ENCODE measurements at regions not wholly inside any gene's neighbourhood (a gene's known extent, or its start where the extent isn't known, plus 50 kb on each side); places are given as distances from the start of the nearest gene placed in this dataset.
"Not testable (repeated sequence)": the region's sequence is repeated elsewhere in the genome, so short reads cannot be mapped to it uniquely, and the experiment has no call there.

- DNase-seq, result no peak
Measured at GRCh38 chr5:8491254-8491653, 622.3 kb downstream of the MTRR start.

- no peak for DNase-seq
Measured at GRCh38 chr5:8493176-8493575, 624.2 kb downstream of the MTRR start.

GRCh38 chr5:8500426-8500825 lies 631.5 kb downstream of the MTRR start:
- DNase-seq, result no peak

GRCh38 chr5:8505196-8505595 lies 636.2 kb downstream of the MTRR start:
- DNase-seq, result no peak

- DNase-seq, result no peak
Measured at GRCh38 chr5:8508231-8508630, 639.3 kb downstream of the MTRR start.

- no peak for DNase-seq
Measured at GRCh38 chr5:8516356-8516755, 647.4 kb downstream of the MTRR start.

- DNase-seq, result no peak
Measured at GRCh38 chr5:8517456-8517855, 648.5 kb downstream of the MTRR start.

- no peak for DNase-seq
Measured at GRCh38 chr5:8520917-8521316, 652.0 kb downstream of the MTRR start.

GRCh38 chr5:8521991-8522390 lies 653.0 kb downstream of the MTRR start:
- DNase-seq, result no peak

- DNase-seq, result no peak
Measured at GRCh38 chr5:8522646-8523045, 653.7 kb downstream of the MTRR start.

- no peak for DNase-seq
Measured at GRCh38 chr5:8523501-8523900, 654.6 kb downstream of the MTRR start.

GRCh38 chr5:8525819-8526218 lies 656.9 kb downstream of the MTRR start:
- no peak for DNase-seq

- no peak for DNase-seq
Measured at GRCh38 chr5:8528106-8528505, 659.2 kb downstream of the MTRR start.

- no peak for DNase-seq
Measured at GRCh38 chr5:8538821-8539220, 669.9 kb downstream of the MTRR start.

GRCh38 chr5:8540317-8540716 lies 671.4 kb downstream of the MTRR start:
- DNase-seq, result no peak

- DNase-seq, result no peak
Measured at GRCh38 chr5:8550921-8551320, 682.0 kb downstream of the MTRR start.

- no peak for DNase-seq
Measured at GRCh38 chr5:8553364-8553763, 684.4 kb downstream of the MTRR start.

- DNase-seq, result no peak
Measured at GRCh38 chr5:8557728-8558127, 688.8 kb downstream of the MTRR start.

- no peak for DNase-seq
Measured at GRCh38 chr5:8560776-8561175, 691.8 kb downstream of the MTRR start.

GRCh38 chr5:8561224-8561840 lies 692.4 kb downstream of the MTRR start:
- no peak for DNase-seq

- no peak for DNase-seq
Measured at GRCh38 chr5:8561854-8562253, 692.9 kb downstream of the MTRR start.

GRCh38 chr5:8563540-8563939 lies 694.6 kb downstream of the MTRR start:
- DNase-seq, result not testable (repeated sequence)

- no peak for DNase-seq
Measured at GRCh38 chr5:8568858-8569257, 699.9 kb downstream of the MTRR start.

- no peak for DNase-seq
Measured at GRCh38 chr5:8570528-8570927, 701.6 kb downstream of the MTRR start.

GRCh38 chr5:8576178-8576577 lies 707.2 kb downstream of the MTRR start:
- DNase-seq, result no peak

- no peak for DNase-seq
Measured at GRCh38 chr5:8577792-8578191, 708.8 kb downstream of the MTRR start.
